ENCODE measurements at regions not wholly inside any gene's neighbourhood (a gene's known extent, or its start where the extent isn't known, plus 50 kb on each side); places are given as distances from the start of the nearest gene placed in this dataset.

GRCh38 chr5:15004506-15004905 is 132.9 kb upstream of the ANKH start:
- Histone ChIP-seq H3K27ac (no peak overlapping the region), H3K27me3 (no peaks in the 10 kb centered on the region), H3K4me1 (peaks cover 10 to 25% (median 20%) of the 10 kb centered on the region in 4 donors), H3K4me3 (no peak overlapping the region), H3K36me3 (no peaks in the 10 kb centered on the region), H3K9me3 (no peaks in the 10 kb centered on the region)
- intact Hi-C loops (cut with DNase I; ENCODE audit: low total_unique reads) = no loop called here
- DNase-seq = no peak
- TF ChIP-seq POLR2AphosphoS5 (IDR thresholded peaks at IDR 0.05) (no peak), EP300 (IDR thresholded peaks at IDR 0.05) (no peak), CTCF (IDR thresholded peaks at IDR 0.05) (no peak), POLR2A (IDR thresholded peaks at IDR 0.05) (no peak)

GRCh38 chr5:15003511-15003920 is 131.9 kb upstream of the ANKH start:
- H3K36me3 ChIP-seq = no peaks in the 10 kb centered on the region
- no peak overlapping the region for H3K27ac ChIP-seq
- H3K9me3 ChIP-seq = no peaks in the 10 kb centered on the region
- DNase-seq = peak; percentile 56 to 86
- peaks cover under 1 to 15% (median 11%) of the 10 kb centered on the region in 4 donors for H3K4me1 ChIP-seq
- no peaks in the 10 kb centered on the region for H3K27me3 ChIP-seq
- WGBS, 5 donors = 39 to 49% (median 44%) methylated on average over 4 of the region's 4 CpGs
- no peak overlapping the region for H3K4me3 ChIP-seq
- intact Hi-C loops (cut with DNase I; ENCODE audit: low total_unique reads) = no loop called here
- TF ChIP-seq POLR2AphosphoS5 (IDR thresholded peaks at IDR 0.05) (no peak), CTCF (IDR thresholded peaks at IDR 0.05) (peak in 5 of 7 experiments; percentile 50 to 83 (median 63))

GRCh38 chr5:15002791-15003190 is 131.2 kb upstream of the ANKH start:
- Histone ChIP-seq H3K4me1 (peaks cover 0 to 8% (median 4%) of the 10 kb centered on the region in 4 donors), H3K36me3 (no peaks in the 10 kb centered on the region), H3K9me3 (peaks cover 0 to 6% (median 0%) of the 10 kb centered on the region in 4 donors), H3K27me3 (no peaks in the 10 kb centered on the region), H3K4me3 (no peak overlapping the region), H3K27ac (no peak overlapping the region)
- 32 to 46% (median 42%) methylated on average over 2 of the region's 2 CpGs for WGBS, 5 donors
- no peak for DNase-seq
- TF ChIP-seq POLR2A (IDR thresholded peaks at IDR 0.05) (no peak), EP300 (IDR thresholded peaks at IDR 0.05) (no peak), POLR2AphosphoS5 (IDR thresholded peaks at IDR 0.05) (no peak), CTCF (IDR thresholded peaks at IDR 0.05) (no peak)
- intact Hi-C loops (cut with DNase I; ENCODE audit: low total_unique reads) = no loop called here

- TF ChIP-seq POLR2AphosphoS5 (IDR thresholded peaks at IDR 0.05) (no peak), POLR2A (IDR thresholded peaks at IDR 0.05) (no peak), EP300 (IDR thresholded peaks at IDR 0.05) (no peak), CTCF (IDR thresholded peaks at IDR 0.05) (no peak)
- DNase-seq = no peak
- intact Hi-C loops (cut with DNase I; ENCODE audit: low total_unique reads) = no loop called here
- Histone ChIP-seq H3K4me3 (no peak overlapping the region), H3K36me3 (no peaks in the 10 kb centered on the region), H3K4me1 (peaks cover 0 to 7% (median 3%) of the 10 kb centered on the region in 4 donors), H3K27ac (no peak overlapping the region), H3K9me3 (peaks cover 0 to 6% (median 0%) of the 10 kb centered on the region in 4 donors), H3K27me3 (no peaks in the 10 kb centered on the region)
- WGBS, 5 donors = 94 to 96% (median 94%) methylated on average over 10 of the region's 10 CpGs
Measured at GRCh38 chr5:15002173-15002572, 130.6 kb upstream of the ANKH start.
